BE2C (cell line): ENCODE measurements at regions not wholly inside any gene's neighbourhood (a gene's known extent, or its start where the extent isn't known, plus 50 kb on each side); places are given as distances from the start of the nearest gene placed in this dataset.

ENCODE experiments used
- DNase-seq: peaks from one replicate; pipeline ENCODE4 v3.0.0-alpha.2; 2020
- H3K27me3 ChIP-seq: fragments of 250-450 bp; sonication (Bioruptor Pico); 2 replicates; pipeline ENCODE4 v1.5.1; 2020; ENCODE audit warnings: mild to moderate bottlenecking
- H3K36me3 ChIP-seq: fragments of 250-450 bp; sonication (Bioruptor Pico); 2 replicates; pipeline ENCODE4 v1.5.1; 2020; ENCODE audit warnings: mild to moderate bottlenecking
- H3K4me1 ChIP-seq: fragments of 250-450 bp; sonication (Bioruptor Pico); 2 replicates; pipeline ENCODE4 v1.5.1; 2020
- H3K4me3 ChIP-seq: 2 replicates; pipeline ENCODE4 v1.5.1; 2011; ENCODE audit warnings: low read depth, low read length
- H3K9me3 ChIP-seq: fragments of 250-450 bp; sonication (Bioruptor Pico); 2 replicates; pipeline ENCODE4 v1.5.1; 2020
- CTCF ChIP-seq: IDR thresholded peaks from 2 replicates; pipeline ENCODE4 v1.5.1; 2012; ENCODE audit warnings: mild to moderate bottlenecking, low read depth, low read length

DNA sequence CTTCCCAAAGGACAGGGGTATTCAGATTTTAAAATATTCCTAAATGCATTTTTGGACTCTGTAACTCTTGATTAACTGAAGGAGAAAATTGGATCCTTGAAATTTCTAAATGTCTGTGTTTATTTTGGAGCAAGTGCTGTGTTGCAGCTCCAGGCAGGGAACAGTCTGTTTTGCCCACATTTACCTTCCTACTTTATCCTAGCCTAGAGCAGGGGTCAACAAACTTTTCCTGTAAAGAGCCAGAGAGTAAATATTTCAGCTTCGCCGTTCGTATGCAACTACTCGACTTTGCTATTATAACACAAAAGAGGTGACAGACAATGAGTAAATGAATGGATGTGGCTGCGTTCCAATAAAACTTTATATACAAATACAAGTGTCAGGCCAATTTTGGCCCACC is 402.2 kb downstream of the GPATCH2 start:
- no peak for TF ChIP-seq CTCF
- H3K4me1 ChIP-seq, result no peaks in the 10 kb centered on the region
- no peak overlapping the region for H3K4me3 ChIP-seq
- H3K27me3 ChIP-seq, result no peaks in the 10 kb centered on the region
- H3K36me3 ChIP-seq, result no peaks in the 10 kb centered on the region
- no peak for DNase-seq
- no peaks in the 10 kb centered on the region for H3K9me3 ChIP-seq

DNA sequence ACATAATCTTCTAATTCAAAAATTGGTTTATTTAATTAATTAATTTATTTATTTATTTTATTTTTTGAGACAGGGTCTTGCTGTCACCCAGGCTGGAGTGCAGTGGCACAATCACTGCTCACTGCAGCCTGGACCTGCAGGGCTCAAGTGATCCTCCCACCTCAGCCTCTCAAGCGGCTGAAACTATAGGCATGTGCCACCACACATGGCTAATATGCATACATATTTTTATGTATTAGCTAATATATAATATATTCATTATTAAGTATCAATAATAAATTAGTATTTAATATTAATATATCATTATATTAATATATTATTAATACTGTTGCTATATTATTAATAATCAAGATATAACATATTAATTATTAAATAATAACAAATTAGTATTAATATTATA is 406.7 kb downstream of the GPATCH2 start:
- no peak for TF ChIP-seq CTCF

DNA sequence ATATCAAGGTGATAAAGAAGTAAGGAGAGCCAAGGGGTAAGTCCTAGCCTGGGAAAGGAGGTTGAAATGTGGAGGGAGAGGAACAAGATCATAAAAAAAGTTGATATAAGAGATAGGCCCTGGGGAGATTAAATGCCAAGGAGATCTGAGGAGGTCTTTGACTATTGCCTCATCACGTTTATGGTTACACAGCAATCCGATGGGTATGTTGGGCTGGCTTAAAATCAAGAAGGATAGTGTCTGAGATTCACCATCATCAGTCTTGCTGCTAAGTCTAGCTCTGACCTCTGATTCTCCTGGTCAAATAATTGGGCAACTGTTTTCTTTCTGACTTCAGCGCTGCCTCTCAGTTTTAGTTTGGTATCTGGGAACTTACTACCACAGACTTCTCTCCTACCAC is 416.3 kb downstream of the GPATCH2 start:
- DNase-seq, result no peak
- Histone ChIP-seq H3K4me1 (no peaks in the 10 kb centered on the region), H3K9me3 (no peaks in the 10 kb centered on the region), H3K4me3 (no peak overlapping the region), H3K36me3 (no peaks in the 10 kb centered on the region), H3K27me3 (no peaks in the 10 kb centered on the region)
- TF ChIP-seq CTCF, result no peak

More for the DNA sequence above, 406.7 kb downstream of the GPATCH2 start:
- Histone ChIP-seq H3K27me3 (no peaks in the 10 kb centered on the region), H3K4me1 (no peaks in the 10 kb centered on the region), H3K9me3 (no peaks in the 10 kb centered on the region), H3K4me3 (no peak overlapping the region), H3K36me3 (no peaks in the 10 kb centered on the region)
- DNase-seq, result no peak

DNA sequence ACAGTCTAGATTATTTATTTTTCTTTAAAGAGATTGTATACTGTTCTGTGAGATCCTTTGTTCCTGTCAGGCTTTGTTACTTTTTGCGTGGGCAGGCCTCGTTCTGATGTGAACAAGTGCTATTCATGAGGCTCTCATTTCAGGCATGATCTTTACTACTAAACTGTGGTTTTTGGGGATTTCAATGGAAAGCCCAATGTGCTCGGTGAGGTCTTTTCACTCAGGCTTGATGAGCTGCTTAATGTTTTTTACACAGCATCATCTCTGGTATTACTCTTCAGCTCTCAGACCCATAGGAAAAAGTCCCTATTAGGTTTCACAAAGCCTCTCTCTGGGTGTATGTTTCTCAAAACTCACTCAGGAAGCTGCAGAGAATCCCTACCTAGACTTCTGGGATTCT is 419.4 kb downstream of the GPATCH2 start:
- Histone ChIP-seq H3K9me3 (no peaks in the 10 kb centered on the region), H3K4me3 (no peak overlapping the region), H3K4me1 (no peaks in the 10 kb centered on the region), H3K36me3 (no peaks in the 10 kb centered on the region), H3K27me3 (no peaks in the 10 kb centered on the region)
- no peak for TF ChIP-seq CTCF
- no peak for DNase-seq

DNA sequence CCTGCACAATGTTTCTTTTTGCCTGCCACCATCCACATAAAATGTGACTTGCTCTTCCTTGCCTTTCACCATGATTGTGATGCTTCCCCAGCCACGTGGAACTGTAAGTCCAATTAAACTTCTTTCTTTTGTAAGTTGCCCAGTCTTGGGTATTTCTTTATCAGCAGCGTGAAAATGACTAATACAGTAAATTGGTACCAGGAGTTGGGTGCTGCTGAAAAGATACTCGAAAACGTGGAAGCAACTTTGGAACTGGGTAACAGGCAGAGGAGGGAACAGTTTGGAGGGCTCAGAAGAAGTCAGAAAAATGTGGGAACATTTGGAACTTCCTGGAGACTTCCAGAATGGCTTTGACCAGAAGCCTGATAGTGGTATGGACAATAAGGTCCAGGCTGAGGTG is 425.3 kb downstream of the GPATCH2 start:
- DNase-seq, result no peak
- no peaks in the 10 kb centered on the region for H3K4me1 ChIP-seq
- no peaks in the 10 kb centered on the region for H3K36me3 ChIP-seq
- no peak overlapping the region for H3K4me3 ChIP-seq
- no peaks in the 10 kb centered on the region for H3K9me3 ChIP-seq
- H3K27me3 ChIP-seq, result no peaks in the 10 kb centered on the region
- no peak for TF ChIP-seq CTCF

DNA sequence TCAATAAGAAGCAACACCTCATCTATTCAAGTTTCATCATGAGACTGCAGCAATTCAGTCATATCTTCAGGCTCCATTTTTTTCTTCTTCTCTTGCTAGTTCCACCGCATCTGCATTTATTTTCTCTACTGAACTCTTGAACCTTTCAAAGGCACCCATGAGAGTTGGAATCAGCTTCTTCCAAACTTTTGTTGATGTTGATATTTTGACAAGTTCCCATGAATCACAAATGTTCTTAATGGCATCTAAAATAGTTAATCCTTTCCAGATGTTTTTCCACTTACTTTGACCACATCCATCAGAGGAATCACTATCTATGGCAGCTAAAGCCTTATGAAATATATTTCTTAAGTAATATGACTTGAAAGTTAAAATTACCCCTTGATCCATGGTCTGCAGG is 434.3 kb downstream of the GPATCH2 start:
- Histone ChIP-seq H3K9me3 (no peaks in the 10 kb centered on the region), H3K36me3 (no peaks in the 10 kb centered on the region), H3K4me1 (no peaks in the 10 kb centered on the region), H3K4me3 (no peak overlapping the region), H3K27me3 (no peaks in the 10 kb centered on the region)
- no peak for DNase-seq
- no peak for TF ChIP-seq CTCF
